Testis (tissue), 2 donors: ENCODE measurements at regions not wholly inside any gene's neighbourhood (a gene's known extent, or its start where the extent isn't known, plus 50 kb on each side); places are given as distances from the start of the nearest gene placed in this dataset.

Source experiments
- DNase-seq: peaks from one replicate; pipeline ENCODE4 v3.0.0-alpha.2; 2019
- H3K27ac ChIP-seq, 2 donors: fragments of 200-600 bp; sonication (generic); one replicate each; pipeline ENCODE4 v1.5.1; 2019
- H3K27me3 ChIP-seq: fragments of 200-600 bp; sonication (generic); one replicate; pipeline ENCODE4 v1.5.1; 2019
- H3K36me3 ChIP-seq: fragments of 200-600 bp; sonication (generic); one replicate; pipeline ENCODE4 v1.5.1; 2017; ENCODE audit warnings: low read depth; ENCODE audit errors: missing control alignments
- H3K4me1 ChIP-seq: fragments of 200-600 bp; sonication (generic); one replicate; pipeline ENCODE4 v1.5.1; 2019
- H3K4me3 ChIP-seq, 2 donors: fragments of 200-600 bp; sonication (generic); one replicate each; pipeline ENCODE4 v1.5.1; 2017 to 2019
- H3K9me3 ChIP-seq: fragments of 200-600 bp; sonication (generic); one replicate; pipeline ENCODE4 v1.5.1; 2017
- POLR2A ChIP-seq: fragments of 450-650 bp; IDR thresholded peaks from one replicate; pipeline ENCODE4 v1.6.1; 2017; ENCODE audit warnings: antibody characterized with exemption, mild to moderate bottlenecking, moderate library complexity
- WGBS, 2 donors: methylation state at CpG; one replicate each; pipeline ENCODE4 v1.1.5; 2018; 5-methylcytosine and 5-hydroxymethylcytosine counted together
- intact Hi-C: fragments of 100-400 bp; cut with DNase I; formaldehyde crosslinking; loops from one replicate; pipeline ENCODE4 v1.15.1; 2023; ENCODE audit warnings: low total_unique reads
- TF ChIP-seq, protein P1 (sequence below), 3 experiments: fragments of 450-650 bp in 2 of 3; fragments of 200-600 bp in 1 of 3; sonication (generic) in 1 of 3; IDR thresholded peaks; one replicate each; pipeline ENCODE4 v1.5.1; 2016 to 2019; ENCODE audit warnings: antibody characterized with exemption in 3 of 3, mild to moderate bottlenecking in 2 of 3, moderate library complexity in 1 of 3

DNA sequence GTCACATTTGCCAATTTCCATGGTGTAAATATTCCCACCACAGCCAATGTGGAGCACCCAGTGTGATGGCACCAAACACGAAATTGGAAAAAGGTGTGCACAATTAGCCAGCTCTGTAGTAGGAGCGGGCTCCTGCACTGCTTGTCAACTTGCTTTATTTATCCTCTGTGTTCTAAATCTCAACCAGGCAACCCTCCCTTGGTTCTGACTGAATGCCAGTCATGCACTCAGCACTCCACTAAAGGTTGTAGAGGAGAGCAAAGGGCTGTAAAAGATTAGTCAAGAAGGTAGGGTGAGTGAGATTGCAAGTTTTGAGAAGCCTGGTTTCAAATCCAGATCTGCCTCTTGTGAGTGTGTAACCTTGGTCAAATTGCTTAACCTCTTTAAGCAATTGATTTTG is 71.5 kb upstream of the EGR2 start:
- no peak for DNase-seq
- no peaks in the 10 kb centered on the region for H3K4me1 ChIP-seq
- no peak overlapping the region for H3K4me3 ChIP-seq
- H3K36me3 ChIP-seq = no peaks in the 10 kb centered on the region
- no peak overlapping the region for H3K27ac ChIP-seq
- H3K27me3 ChIP-seq = no peaks in the 10 kb centered on the region
- WGBS, 2 donors = 97 to 100% methylated on average over 2 of the region's 2 CpGs
- intact Hi-C loops = no loop called here
- no peaks in the 10 kb centered on the region for H3K9me3 ChIP-seq
- no peak for TF ChIP-seq POLR2A
- TF ChIP-seq, protein P1, sequence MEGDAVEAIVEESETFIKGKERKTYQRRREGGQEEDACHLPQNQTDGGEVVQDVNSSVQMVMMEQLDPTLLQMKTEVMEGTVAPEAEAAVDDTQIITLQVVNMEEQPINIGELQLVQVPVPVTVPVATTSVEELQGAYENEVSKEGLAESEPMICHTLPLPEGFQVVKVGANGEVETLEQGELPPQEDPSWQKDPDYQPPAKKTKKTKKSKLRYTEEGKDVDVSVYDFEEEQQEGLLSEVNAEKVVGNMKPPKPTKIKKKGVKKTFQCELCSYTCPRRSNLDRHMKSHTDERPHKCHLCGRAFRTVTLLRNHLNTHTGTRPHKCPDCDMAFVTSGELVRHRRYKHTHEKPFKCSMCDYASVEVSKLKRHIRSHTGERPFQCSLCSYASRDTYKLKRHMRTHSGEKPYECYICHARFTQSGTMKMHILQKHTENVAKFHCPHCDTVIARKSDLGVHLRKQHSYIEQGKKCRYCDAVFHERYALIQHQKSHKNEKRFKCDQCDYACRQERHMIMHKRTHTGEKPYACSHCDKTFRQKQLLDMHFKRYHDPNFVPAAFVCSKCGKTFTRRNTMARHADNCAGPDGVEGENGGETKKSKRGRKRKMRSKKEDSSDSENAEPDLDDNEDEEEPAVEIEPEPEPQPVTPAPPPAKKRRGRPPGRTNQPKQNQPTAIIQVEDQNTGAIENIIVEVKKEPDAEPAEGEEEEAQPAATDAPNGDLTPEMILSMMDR (IDR thresholded peaks at IDR 0.05) = no peak

DNA sequence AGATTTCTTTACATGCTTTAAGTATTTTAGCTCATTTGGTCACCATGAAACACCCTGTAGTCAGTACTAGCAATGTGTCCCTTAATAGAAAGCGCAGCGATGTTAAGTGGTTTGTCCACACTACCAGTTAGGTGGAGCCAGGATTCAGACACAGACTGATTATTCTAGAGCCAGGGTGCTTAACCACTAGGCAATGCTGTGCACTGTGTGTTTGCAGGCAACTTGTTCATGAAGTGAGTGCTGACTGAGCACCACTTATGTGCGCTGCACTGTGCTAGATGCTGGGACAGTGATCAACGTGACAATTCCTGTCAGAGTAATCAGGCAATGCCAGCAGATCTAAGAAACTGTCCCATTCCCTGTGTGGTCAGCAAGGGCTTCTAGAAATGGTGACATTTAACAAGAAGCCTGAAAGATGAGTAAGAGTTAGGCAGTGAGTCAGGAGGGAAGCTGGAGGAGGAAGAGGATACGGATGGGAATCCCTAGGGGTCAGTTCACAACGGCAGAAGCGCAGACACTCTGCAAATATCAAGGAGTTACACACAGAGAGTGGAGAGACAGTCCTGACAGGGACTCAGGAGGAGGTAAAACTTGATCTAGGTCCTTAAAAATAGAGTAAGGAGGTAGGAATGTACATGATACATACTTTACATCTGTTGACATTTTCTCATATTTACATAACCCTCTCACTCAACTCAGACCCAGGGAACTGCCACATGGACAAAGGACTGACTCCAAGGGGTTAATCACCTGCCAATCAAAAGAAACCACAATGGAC is 69.7 kb upstream of the EGR2 start:
- no peak for DNase-seq
- no peak for TF ChIP-seq POLR2A
- TF ChIP-seq, protein P1 (IDR thresholded peaks at IDR 0.05) = no peak
- Histone ChIP-seq H3K4me1 (no peaks in the 10 kb centered on the region), H3K27me3 (no peaks in the 10 kb centered on the region), H3K4me3 (no peak overlapping the region), H3K27ac (no peak overlapping the region), H3K9me3 (no peaks in the 10 kb centered on the region), H3K36me3 (no peaks in the 10 kb centered on the region)
- intact Hi-C loops = no loop called here
- 72 to 76% methylated on average over 7 of the region's 7 CpGs for WGBS, 2 donors

DNA sequence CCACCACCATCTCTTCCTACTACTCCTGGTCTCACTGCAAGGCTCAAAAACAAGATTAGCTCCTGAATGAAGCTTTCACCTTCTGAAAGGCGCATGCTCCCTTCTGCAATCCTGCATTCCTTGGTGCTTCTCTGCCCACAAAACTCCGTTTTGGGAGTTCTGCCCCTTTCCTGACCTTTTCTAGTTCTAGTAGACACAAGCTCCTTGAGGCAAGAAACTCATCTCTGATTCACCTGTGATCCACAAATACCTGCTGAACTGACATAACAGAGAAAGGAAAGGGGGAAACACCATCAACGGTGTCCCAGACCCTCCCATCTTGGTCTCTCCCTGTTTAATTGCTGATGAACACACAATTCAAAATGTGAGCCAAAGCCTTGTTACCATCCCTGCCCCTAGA is 64.0 kb upstream of the EGR2 start:
- DNase-seq = no peak
- no peaks in the 10 kb centered on the region for H3K9me3 ChIP-seq
- no peaks in the 10 kb centered on the region for H3K36me3 ChIP-seq
- no peaks in the 10 kb centered on the region for H3K4me1 ChIP-seq
- H3K4me3 ChIP-seq = no peak overlapping the region
- TF ChIP-seq POLR2A = no peak
- TF ChIP-seq, protein P1 (IDR thresholded peaks at IDR 0.05) = no peak
- intact Hi-C loops = no loop called here
- 87 to 92% methylated on average over 3 of the region's 3 CpGs for WGBS, 2 donors
- H3K27ac ChIP-seq = no peak overlapping the region
- H3K27me3 ChIP-seq = no peaks in the 10 kb centered on the region

DNA sequence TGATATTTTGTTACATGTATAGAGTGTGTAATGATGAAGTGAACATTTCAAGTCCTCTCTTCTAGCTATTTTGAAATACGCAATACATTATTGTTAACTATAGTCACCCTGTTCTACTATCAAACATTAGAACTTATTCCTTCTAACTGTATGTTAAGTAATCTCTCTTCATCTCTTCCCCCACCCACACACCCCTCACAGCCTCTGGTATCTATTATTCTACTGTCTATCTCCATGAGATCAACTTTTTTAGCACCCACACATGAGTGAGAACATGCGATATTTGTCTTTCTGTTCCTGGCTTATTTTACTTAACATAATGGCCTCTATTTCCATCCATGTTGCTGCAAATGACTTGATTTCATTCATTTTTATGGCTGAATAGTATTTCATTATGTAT is 57.7 kb upstream of the EGR2 start:
- no peaks in the 10 kb centered on the region for H3K9me3 ChIP-seq
- no peak for DNase-seq
- WGBS, 2 donors = 95 to 97% methylated on average over 2 of the region's 2 CpGs
- no peaks in the 10 kb centered on the region for H3K27me3 ChIP-seq
- no peak overlapping the region for H3K27ac ChIP-seq
- intact Hi-C loops = no loop called here
- no peaks in the 10 kb centered on the region for H3K4me1 ChIP-seq
- TF ChIP-seq, protein P1 (IDR thresholded peaks at IDR 0.05) = no peak
- no peak for TF ChIP-seq POLR2A
- no peak overlapping the region for H3K4me3 ChIP-seq
- no peaks in the 10 kb centered on the region for H3K36me3 ChIP-seq

DNA sequence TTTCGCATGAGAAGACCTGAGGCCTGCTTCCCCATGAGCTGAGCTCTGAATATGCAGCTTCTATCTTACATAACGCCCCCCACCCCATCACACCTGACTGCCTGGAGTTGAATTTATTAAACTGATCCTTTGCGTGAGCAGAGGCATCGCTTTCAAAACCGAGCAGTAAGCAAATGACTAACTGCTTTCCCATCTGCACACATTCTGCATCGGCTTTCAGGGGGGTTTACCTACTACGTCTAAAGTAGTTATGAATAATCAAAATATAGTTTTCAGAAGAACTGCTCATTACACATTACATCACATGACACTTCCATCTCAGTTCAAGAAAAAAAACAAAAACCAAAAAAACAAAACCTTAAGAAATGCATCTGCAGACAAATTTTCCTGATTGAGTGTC is 54.7 kb upstream of the EGR2 start:
- no peak for TF ChIP-seq POLR2A
- TF ChIP-seq, protein P1 (IDR thresholded peaks at IDR 0.05) = no peak
- H3K4me1 ChIP-seq = no peaks in the 10 kb centered on the region
- DNase-seq = no peak
- intact Hi-C loops = no loop called here
- H3K27ac ChIP-seq = no peak overlapping the region
- no peak overlapping the region for H3K4me3 ChIP-seq
- H3K9me3 ChIP-seq = no peaks in the 10 kb centered on the region
- H3K27me3 ChIP-seq = no peaks in the 10 kb centered on the region
- 87 to 91% methylated on average over 7 of the region's 7 CpGs for WGBS, 2 donors
- no peaks in the 10 kb centered on the region for H3K36me3 ChIP-seq
